DOHH2 (cell line): ENCODE measurements at regions not wholly inside any gene's neighbourhood (a gene's known extent, or its start where the extent isn't known, plus 50 kb on each side); places are given as distances from the start of the nearest gene placed in this dataset.

Experiments
- H3F3A ChIP-seq: fragments of 200-600 bp; sonication (generic), shearing (Covaris generic); 2 replicates; pipeline ENCODE4 v1.6.0; 2016; ENCODE audit warnings: antibody characterized with exemption, mild to moderate bottlenecking; ENCODE audit not compliant: control insufficient read depth, insufficient read depth
- H3K27ac ChIP-seq: fragments of 200-600 bp; sonication (generic); 2 replicates; pipeline ENCODE4 v1.5.1; 2014; ENCODE audit warnings: low read depth, mild to moderate bottlenecking, low read length, moderate library complexity
- H3K27me3 ChIP-seq: fragments of 200-600 bp; sonication (generic); 2 replicates; pipeline ENCODE4 v1.6.1; 2014; ENCODE audit warnings: mild to moderate bottlenecking, low read length, mixed read lengths; ENCODE audit not compliant: control insufficient read depth
- H3K36me3 ChIP-seq: fragments of 200-600 bp; sonication (generic); 2 replicates; pipeline ENCODE4 v1.6.1; 2014; ENCODE audit warnings: mild to moderate bottlenecking, low read length, moderate library complexity, mixed read lengths; ENCODE audit not compliant: control insufficient read depth
- H3K4me1 ChIP-seq: fragments of 200-600 bp; sonication (generic); 2 replicates; pipeline ENCODE4 v1.6.1; 2014; ENCODE audit warnings: mild to moderate bottlenecking, low read length, mixed read lengths; ENCODE audit not compliant: control insufficient read depth
- H3K4me2 ChIP-seq: fragments of 200-600 bp; sonication (generic); 2 replicates; pipeline ENCODE4 v1.6.0; 2014; ENCODE audit warnings: mild to moderate bottlenecking, low read length, moderate library complexity
- H3K4me3 ChIP-seq: fragments of 200-600 bp; sonication (generic); 2 replicates; pipeline ENCODE4 v1.5.1; 2014; ENCODE audit warnings: mild to moderate bottlenecking, low read length, mixed read lengths
- H3K79me2 ChIP-seq: fragments of 200-600 bp; sonication (generic); 2 replicates; pipeline ENCODE4 v1.6.1; 2014; ENCODE audit warnings: mild to moderate bottlenecking, low read length, mixed read lengths; ENCODE audit not compliant: control insufficient read depth
- H3K9me2 ChIP-seq: fragments of 200-600 bp; sonication (generic); replicated peaks from 2 replicates; pipeline ENCODE4 v1.6.1; 2014; ENCODE audit warnings: mild to moderate bottlenecking, low read length, mixed read lengths; ENCODE audit not compliant: control insufficient read depth
- H3K9me3 ChIP-seq: fragments of 200-600 bp; sonication (generic); 2 replicates; pipeline ENCODE4 v1.6.1; 2014; ENCODE audit warnings: antibody characterized with exemption, low read length, mixed read lengths; ENCODE audit not compliant: control insufficient read depth, insufficient read depth
- H4K20me1 ChIP-seq: fragments of 200-600 bp; sonication (generic); 2 replicates; pipeline ENCODE4 v1.6.0; 2014; ENCODE audit warnings: low read depth, mild to moderate bottlenecking, antibody characterized with exemption, low read length, moderate library complexity; ENCODE audit not compliant: control insufficient read depth, insufficient read depth
- EZH2phosphoT487 ChIP-seq: fragments of 200-600 bp; sonication (generic); IDR thresholded peaks from 2 replicates; pipeline ENCODE4 v1.6.1; 2017; ENCODE audit warnings: borderline replicate concordance, mild to moderate bottlenecking, antibody characterized with exemption, low read length, moderate library complexity, mixed read lengths
- TF ChIP-seq, protein P1 (sequence below): fragments of 200-600 bp; sonication (generic); IDR thresholded peaks from one replicate; pipeline ENCODE4 v1.5.1; 2014; ENCODE audit warnings: antibody characterized with exemption, mild to moderate bottlenecking, low read depth, low read length; ENCODE audit not compliant: poor library complexity, severe bottlenecking

DNA sequence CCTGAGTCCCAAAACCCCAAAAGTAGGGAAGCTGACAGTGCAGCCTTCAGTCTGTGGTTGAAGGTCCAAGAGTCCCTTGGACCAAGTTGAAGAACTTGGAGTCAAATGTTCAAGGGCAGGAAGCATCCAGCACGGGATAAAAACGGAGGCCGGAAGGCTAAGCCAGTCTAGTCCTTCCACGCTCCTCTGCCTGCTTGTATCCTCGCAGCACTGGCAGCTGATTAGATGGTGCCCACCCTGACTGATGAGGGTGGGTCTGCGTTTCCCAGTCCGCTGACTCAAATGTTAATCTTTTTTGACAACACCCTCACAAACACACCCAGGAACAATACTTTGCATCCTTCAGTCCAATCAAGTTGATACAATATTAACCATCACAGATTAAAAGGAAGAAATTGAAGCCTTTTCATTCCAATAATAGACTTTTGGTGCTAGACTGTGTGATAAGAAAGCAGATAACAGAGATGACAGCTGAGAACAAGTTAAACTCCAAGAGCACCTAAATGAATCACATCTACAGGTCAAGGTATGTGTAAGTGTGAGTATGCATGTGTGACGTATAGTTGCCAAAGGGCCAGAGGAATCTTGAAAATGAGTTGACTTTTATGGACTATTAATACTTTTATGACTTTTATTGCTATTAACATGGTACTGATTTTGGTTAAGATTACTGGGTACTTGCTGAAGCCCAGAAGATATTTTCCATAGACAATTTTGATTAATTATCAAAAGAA, 933.5 kb upstream of the SOX9 start:
- no peaks in the 10 kb centered on the region for H3K79me2 ChIP-seq
- H3K9me2 ChIP-seq = no peaks in the 10 kb centered on the region
- H4K20me1 ChIP-seq = no peaks in the 10 kb centered on the region
- H3F3A ChIP-seq = no peaks in the 10 kb centered on the region
- no peak overlapping the region for H3K4me3 ChIP-seq
- TF ChIP-seq, protein P1, sequence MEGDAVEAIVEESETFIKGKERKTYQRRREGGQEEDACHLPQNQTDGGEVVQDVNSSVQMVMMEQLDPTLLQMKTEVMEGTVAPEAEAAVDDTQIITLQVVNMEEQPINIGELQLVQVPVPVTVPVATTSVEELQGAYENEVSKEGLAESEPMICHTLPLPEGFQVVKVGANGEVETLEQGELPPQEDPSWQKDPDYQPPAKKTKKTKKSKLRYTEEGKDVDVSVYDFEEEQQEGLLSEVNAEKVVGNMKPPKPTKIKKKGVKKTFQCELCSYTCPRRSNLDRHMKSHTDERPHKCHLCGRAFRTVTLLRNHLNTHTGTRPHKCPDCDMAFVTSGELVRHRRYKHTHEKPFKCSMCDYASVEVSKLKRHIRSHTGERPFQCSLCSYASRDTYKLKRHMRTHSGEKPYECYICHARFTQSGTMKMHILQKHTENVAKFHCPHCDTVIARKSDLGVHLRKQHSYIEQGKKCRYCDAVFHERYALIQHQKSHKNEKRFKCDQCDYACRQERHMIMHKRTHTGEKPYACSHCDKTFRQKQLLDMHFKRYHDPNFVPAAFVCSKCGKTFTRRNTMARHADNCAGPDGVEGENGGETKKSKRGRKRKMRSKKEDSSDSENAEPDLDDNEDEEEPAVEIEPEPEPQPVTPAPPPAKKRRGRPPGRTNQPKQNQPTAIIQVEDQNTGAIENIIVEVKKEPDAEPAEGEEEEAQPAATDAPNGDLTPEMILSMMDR = no peak
- TF ChIP-seq EZH2phosphoT487 = no peak
- H3K4me2 ChIP-seq = no peak overlapping the region
- H3K27me3 ChIP-seq = no peaks in the 10 kb centered on the region
- no peaks in the 10 kb centered on the region for H3K36me3 ChIP-seq
- H3K9me3 ChIP-seq = no peaks in the 10 kb centered on the region
- H3K4me1 ChIP-seq = no peaks in the 10 kb centered on the region
- H3K27ac ChIP-seq = no peak overlapping the region

DNA sequence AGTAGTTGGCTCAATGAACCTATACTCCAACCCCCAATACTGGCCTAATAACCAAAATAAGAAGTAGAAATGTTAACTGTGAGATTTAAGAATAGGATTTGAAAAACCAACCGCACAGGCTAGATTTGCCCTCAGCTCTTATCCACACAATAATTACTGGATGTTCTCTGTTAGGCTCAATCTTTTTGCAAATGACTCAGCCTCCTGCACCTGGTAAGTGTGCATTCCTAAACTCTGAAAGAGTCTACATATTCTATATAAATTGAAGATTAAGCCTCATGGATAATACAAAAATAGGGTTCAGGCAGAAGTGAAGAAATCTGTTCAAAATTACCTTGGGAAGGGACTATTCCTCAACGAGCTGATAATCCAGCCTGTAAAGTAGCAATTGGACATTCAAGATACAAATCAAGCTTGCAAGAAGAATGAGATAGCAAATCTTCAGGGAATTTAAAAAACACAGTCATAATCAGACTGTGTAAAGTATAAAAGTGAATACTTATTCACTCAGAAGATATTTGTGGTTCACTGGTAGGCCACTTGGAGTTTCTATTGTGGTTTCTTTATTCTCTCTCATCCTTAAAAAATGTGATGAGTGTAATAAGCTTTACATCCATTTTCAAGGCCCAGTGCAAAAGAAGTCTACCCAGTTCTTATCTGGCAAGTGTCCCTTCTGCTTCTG, 931.9 kb upstream of the SOX9 start:
- H3K4me2 ChIP-seq = no peak overlapping the region
- H3K4me1 ChIP-seq = no peaks in the 10 kb centered on the region
- H3K27ac ChIP-seq = no peak overlapping the region
- H3K27me3 ChIP-seq = no peaks in the 10 kb centered on the region
- no peaks in the 10 kb centered on the region for H3K36me3 ChIP-seq
- no peak overlapping the region for H3K4me3 ChIP-seq
- no peaks in the 10 kb centered on the region for H3F3A ChIP-seq
- no peak for TF ChIP-seq EZH2phosphoT487
- TF ChIP-seq, protein P1 = no peak
- no peaks in the 10 kb centered on the region for H4K20me1 ChIP-seq
- no peaks in the 10 kb centered on the region for H3K9me2 ChIP-seq
- H3K9me3 ChIP-seq = no peaks in the 10 kb centered on the region
- no peaks in the 10 kb centered on the region for H3K79me2 ChIP-seq

DNA sequence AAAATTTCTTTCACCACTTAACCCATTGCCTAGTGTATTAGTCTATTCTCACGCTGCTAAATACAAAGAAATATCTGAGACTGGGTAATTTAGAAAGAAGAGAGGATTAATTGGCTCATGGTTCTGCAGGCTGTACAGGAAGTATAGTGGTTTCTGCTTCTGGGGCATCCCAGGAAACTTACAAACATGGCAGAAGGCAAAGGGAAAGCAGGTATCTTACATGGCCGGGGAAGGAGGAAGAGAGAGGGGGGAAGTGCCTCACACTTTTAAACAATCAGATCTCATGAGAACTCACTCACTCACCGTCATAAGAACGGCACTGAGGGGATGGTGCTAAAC, 931.4 kb upstream of the SOX9 start:
- H3K27ac ChIP-seq = no peak overlapping the region
- no peaks in the 10 kb centered on the region for H3K9me2 ChIP-seq
- H3K27me3 ChIP-seq = no peaks in the 10 kb centered on the region
- no peak for TF ChIP-seq EZH2phosphoT487
- TF ChIP-seq, protein P1 = no peak
- no peaks in the 10 kb centered on the region for H3K9me3 ChIP-seq
- no peaks in the 10 kb centered on the region for H3K36me3 ChIP-seq
- H3K79me2 ChIP-seq = no peaks in the 10 kb centered on the region
- no peaks in the 10 kb centered on the region for H3K4me1 ChIP-seq
- H3K4me2 ChIP-seq = no peak overlapping the region
- no peaks in the 10 kb centered on the region for H4K20me1 ChIP-seq
- no peaks in the 10 kb centered on the region for H3F3A ChIP-seq
- H3K4me3 ChIP-seq = no peak overlapping the region
